ENCODE measurements at regions not wholly inside any gene's neighbourhood (a gene's known extent, or its start where the extent isn't known, plus 50 kb on each side); places are given as distances from the start of the nearest gene placed in this dataset.

DNA sequence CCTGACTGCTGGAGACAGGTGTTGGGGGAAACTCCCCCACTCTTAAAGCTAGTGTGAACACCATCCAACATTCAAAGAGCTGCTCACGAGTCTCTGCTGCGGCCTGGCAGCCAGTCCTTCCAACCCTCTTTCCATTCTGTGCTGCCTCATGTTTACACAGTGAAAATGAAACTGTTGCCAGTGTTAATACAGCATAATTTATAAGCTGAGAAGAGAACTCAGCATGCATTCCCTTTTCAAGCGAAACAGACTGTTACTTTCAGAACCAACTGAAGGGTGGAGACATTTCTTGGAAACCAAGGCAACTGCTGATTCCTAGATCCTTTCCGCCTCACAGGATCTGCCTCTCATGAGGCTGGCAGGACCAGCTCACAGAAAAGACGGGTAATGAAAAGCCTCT is 533.8 kb upstream of the ID4 start:
- TF ChIP-seq GABPA (IDR thresholded peaks at IDR 0.05; ENCODE audit: borderline replicate concordance, insufficient read depth, low read length) (no peak), YY1 (IDR thresholded peaks at IDR 0.05; ENCODE audit: low read depth, low read length) (no peak), EZH2 (IDR thresholded peaks at IDR 0.05; ENCODE audit: low read depth, low read length, severe bottlenecking) (no peak), JUND (IDR thresholded peaks at IDR 0.05; ENCODE audit: low read length) (no peak), CHD2 (IDR thresholded peaks at IDR 0.05; ENCODE audit: low read length) (no peak), BACH1 (IDR thresholded peaks at IDR 0.05; ENCODE audit: low read length) (no peak), SP1 (IDR thresholded peaks at IDR 0.05; ENCODE audit: low read depth, low read length) (no peak), CBX8 (IDR thresholded peaks at IDR 0.05; ENCODE audit: borderline replicate concordance, low read depth, low read length) (no peak), POLR2A (IDR thresholded peaks at IDR 0.05; ENCODE audit: control extremely low read depth in 1 of 2, low read depth in 2 of 2, low read length in 2 of 2) (no peak)
- TF ChIP-seq, protein P1, sequence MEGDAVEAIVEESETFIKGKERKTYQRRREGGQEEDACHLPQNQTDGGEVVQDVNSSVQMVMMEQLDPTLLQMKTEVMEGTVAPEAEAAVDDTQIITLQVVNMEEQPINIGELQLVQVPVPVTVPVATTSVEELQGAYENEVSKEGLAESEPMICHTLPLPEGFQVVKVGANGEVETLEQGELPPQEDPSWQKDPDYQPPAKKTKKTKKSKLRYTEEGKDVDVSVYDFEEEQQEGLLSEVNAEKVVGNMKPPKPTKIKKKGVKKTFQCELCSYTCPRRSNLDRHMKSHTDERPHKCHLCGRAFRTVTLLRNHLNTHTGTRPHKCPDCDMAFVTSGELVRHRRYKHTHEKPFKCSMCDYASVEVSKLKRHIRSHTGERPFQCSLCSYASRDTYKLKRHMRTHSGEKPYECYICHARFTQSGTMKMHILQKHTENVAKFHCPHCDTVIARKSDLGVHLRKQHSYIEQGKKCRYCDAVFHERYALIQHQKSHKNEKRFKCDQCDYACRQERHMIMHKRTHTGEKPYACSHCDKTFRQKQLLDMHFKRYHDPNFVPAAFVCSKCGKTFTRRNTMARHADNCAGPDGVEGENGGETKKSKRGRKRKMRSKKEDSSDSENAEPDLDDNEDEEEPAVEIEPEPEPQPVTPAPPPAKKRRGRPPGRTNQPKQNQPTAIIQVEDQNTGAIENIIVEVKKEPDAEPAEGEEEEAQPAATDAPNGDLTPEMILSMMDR (IDR thresholded peaks at IDR 0.05; ENCODE audit: control extremely low read depth in 1 of 3, insufficient read depth in 1 of 3, low read depth in 1 of 3, low read length in 3 of 3) = no peak

Data from H1 (cell line).